Breast epithelium (tissue), 3 donors: ENCODE measurements at regions not wholly inside any gene's neighbourhood (a gene's known extent, or its start where the extent isn't known, plus 50 kb on each side); places are given as distances from the start of the nearest gene placed in this dataset.

Experiments used
- POLR2A ChIP-seq: fragments of 450-650 bp; IDR thresholded peaks from one replicate; pipeline ENCODE4 v1.6.1; 2016; ENCODE audit warnings: antibody characterized with exemption, mild to moderate bottlenecking, moderate library complexity
- TF ChIP-seq, protein P1 (sequence below), 3 donors: fragments of 450-650 bp; IDR thresholded peaks; one replicate each; pipeline ENCODE4 v1.5.1; 2016 to 2017; ENCODE audit warnings: antibody characterized with exemption in 3 of 3, mild to moderate bottlenecking in 3 of 3, moderate library complexity in 3 of 3

GRCh38 chr2:188787658-188788240 is 186.4 kb upstream of the COL3A1 start:
- TF ChIP-seq, protein P1, sequence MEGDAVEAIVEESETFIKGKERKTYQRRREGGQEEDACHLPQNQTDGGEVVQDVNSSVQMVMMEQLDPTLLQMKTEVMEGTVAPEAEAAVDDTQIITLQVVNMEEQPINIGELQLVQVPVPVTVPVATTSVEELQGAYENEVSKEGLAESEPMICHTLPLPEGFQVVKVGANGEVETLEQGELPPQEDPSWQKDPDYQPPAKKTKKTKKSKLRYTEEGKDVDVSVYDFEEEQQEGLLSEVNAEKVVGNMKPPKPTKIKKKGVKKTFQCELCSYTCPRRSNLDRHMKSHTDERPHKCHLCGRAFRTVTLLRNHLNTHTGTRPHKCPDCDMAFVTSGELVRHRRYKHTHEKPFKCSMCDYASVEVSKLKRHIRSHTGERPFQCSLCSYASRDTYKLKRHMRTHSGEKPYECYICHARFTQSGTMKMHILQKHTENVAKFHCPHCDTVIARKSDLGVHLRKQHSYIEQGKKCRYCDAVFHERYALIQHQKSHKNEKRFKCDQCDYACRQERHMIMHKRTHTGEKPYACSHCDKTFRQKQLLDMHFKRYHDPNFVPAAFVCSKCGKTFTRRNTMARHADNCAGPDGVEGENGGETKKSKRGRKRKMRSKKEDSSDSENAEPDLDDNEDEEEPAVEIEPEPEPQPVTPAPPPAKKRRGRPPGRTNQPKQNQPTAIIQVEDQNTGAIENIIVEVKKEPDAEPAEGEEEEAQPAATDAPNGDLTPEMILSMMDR (IDR thresholded peaks at IDR 0.05): no peak
- TF ChIP-seq POLR2A: no peak
